Effector memory CD8-positive, alpha-beta T cell (primary cell): ENCODE measurements at regions not wholly inside any gene's neighbourhood (a gene's known extent, or its start where the extent isn't known, plus 50 kb on each side); places are given as distances from the start of the nearest gene placed in this dataset.

ENCODE experiments used
- ATAC-seq: fragments of 150-1000 bp; cut with Tn5 transposase; replicated peaks from 2 replicates; pipeline ENCODE4 v1.10.0; 2021; ENCODE audit warnings: mild to moderate bottlenecking, moderate library complexity
- DNase-seq, 3 experiments: peaks; one replicate each; pipeline ENCODE4 v3.0.0; 2021
- H3K27ac Mint-ChIP-seq, 2 donors: one replicate each; pipeline ENCODE4 v1.8.0; 2022; ENCODE audit warnings: mild to moderate bottlenecking in 2 of 2, mixed read lengths in 2 of 2, moderate library complexity in 2 of 2
- H3K27me3 Mint-ChIP-seq, 2 donors: one replicate each; pipeline ENCODE4 v1.8.0; 2022; ENCODE audit warnings: mixed read lengths in 2 of 2
- H3K36me3 Mint-ChIP-seq: one replicate; pipeline ENCODE4 v1.8.0; 2022; ENCODE audit warnings: mild to moderate bottlenecking, moderate library complexity, mixed read lengths; ENCODE audit not compliant: insufficient read depth
- H3K4me1 Mint-ChIP-seq, 2 donors: one replicate each; pipeline ENCODE4 v1.8.0; 2022; ENCODE audit warnings: low read depth in 2 of 2, mixed read lengths in 2 of 2
- H3K4me3 Mint-ChIP-seq, 2 donors: one replicate each; pipeline ENCODE4 v1.8.0; 2022; ENCODE audit warnings: mild to moderate bottlenecking in 2 of 2, mixed read lengths in 2 of 2, moderate library complexity in 2 of 2
- H3K9me3 Mint-ChIP-seq, 2 donors: one replicate each; pipeline ENCODE4 v1.8.0; 2022; ENCODE audit warnings: mixed read lengths in 2 of 2

DNA sequence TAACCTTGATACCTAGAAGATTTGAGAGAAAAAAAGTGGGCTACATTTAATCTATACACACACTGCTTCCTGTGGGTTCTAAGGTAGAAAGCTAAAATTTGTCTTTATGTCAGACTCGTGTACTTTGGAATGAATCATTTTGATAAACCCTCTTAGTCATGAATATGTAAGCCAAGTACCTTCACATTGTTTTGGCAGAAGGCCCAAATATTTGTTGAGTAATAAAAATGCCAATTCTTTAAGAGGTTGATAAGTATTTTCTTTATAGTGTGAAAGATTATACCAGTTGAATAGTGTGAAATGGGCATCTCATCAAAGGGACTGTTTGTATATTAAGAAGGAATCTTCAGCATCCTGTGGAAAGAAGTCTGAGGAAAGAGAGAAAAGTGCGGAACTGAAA, 1464.7 kb upstream of the ZEB2 start:
- no peaks in the 10 kb centered on the region for H3K27me3 Mint-ChIP-seq
- no peak for DNase-seq
- H3K9me3 Mint-ChIP-seq: peaks cover 0 to 1% of the 10 kb centered on the region in 2 donors
- no peak overlapping the region for H3K27ac Mint-ChIP-seq
- H3K36me3 Mint-ChIP-seq: no peaks in the 10 kb centered on the region
- ATAC-seq: no peak
- H3K4me1 Mint-ChIP-seq: no peaks in the 10 kb centered on the region
- no peak overlapping the region for H3K4me3 Mint-ChIP-seq

DNA sequence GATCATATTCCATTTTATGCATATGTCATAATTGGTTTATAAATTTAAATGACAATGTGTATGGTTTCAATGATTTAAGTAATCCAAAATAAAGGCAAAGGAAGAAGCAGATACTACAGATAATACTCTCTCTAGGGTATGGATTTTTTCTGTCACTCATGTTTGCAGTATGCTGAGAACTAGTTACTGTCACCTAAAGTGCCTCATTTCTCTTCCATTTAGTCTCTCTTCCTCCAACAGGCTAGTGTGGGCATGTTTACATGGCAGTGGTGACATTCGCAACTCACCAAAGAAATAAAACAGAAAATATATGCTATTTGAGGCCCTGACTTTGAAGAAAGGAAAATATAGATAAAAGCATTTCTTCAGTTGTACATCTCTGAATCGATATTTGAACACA, 1460.4 kb upstream of the ZEB2 start:
- H3K27ac Mint-ChIP-seq: no peak overlapping the region
- DNase-seq: no peak
- no peak for ATAC-seq
- H3K9me3 Mint-ChIP-seq: peaks cover 0 to 1% of the 10 kb centered on the region in 2 donors
- H3K4me1 Mint-ChIP-seq: no peaks in the 10 kb centered on the region
- no peaks in the 10 kb centered on the region for H3K36me3 Mint-ChIP-seq
- no peaks in the 10 kb centered on the region for H3K27me3 Mint-ChIP-seq
- no peak overlapping the region for H3K4me3 Mint-ChIP-seq

DNA sequence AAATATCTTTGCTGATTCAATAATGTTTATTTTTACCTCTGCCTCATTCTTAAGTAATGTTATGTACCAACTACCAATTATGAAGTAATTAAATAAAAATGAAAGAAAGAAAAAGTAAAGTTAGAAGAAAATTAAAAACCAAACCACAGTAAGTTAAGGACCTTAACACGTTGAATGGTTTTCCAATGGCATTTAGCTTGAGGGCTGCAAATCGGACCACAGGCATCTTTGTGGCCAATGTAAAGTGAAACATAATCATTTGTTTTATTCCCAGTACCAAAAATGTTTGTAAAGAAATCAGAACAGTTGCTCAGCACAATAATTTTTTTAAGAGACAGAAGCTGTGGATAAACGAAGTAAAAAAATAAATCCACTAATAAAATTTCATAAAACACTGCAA, 1455.5 kb upstream of the ZEB2 start:
- Mint-ChIP-seq H3K9me3 (peaks cover 3 to 6% of the 10 kb centered on the region in 2 donors), H3K27ac (no peak overlapping the region), H3K27me3 (no peaks in the 10 kb centered on the region), H3K4me1 (no peaks in the 10 kb centered on the region), H3K4me3 (no peak overlapping the region), H3K36me3 (no peaks in the 10 kb centered on the region)
- DNase-seq: no peak
- no peak for ATAC-seq

DNA sequence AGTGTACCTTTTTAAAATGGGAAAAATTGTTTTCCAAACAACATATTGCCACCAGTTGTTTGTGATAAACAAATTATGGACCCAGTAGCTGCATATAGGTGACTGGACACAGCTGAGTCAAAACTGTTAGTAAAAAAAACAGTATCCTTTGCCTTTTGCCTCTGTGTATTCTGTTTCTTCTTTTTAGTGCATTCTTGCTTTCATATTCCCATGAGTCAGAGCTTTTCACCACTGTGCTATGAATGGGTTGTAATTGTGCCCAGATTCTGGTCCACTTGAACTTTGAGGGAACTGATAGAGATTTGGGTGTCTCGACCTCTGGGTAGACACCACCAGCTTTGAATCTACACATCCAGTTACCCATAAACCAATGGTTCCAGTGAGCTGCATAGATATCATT, 1441.9 kb upstream of the ZEB2 start:
- no peak overlapping the region for H3K27ac Mint-ChIP-seq
- H3K4me3 Mint-ChIP-seq: no peak overlapping the region
- peaks cover 10 to 19% of the 10 kb centered on the region in 2 donors for H3K9me3 Mint-ChIP-seq
- ATAC-seq (no peak), DNase-seq (no peak)
- no peaks in the 10 kb centered on the region for H3K4me1 Mint-ChIP-seq
- no peaks in the 10 kb centered on the region for H3K27me3 Mint-ChIP-seq
- H3K36me3 Mint-ChIP-seq: peaks cover 2% of the 10 kb centered on the region

DNA sequence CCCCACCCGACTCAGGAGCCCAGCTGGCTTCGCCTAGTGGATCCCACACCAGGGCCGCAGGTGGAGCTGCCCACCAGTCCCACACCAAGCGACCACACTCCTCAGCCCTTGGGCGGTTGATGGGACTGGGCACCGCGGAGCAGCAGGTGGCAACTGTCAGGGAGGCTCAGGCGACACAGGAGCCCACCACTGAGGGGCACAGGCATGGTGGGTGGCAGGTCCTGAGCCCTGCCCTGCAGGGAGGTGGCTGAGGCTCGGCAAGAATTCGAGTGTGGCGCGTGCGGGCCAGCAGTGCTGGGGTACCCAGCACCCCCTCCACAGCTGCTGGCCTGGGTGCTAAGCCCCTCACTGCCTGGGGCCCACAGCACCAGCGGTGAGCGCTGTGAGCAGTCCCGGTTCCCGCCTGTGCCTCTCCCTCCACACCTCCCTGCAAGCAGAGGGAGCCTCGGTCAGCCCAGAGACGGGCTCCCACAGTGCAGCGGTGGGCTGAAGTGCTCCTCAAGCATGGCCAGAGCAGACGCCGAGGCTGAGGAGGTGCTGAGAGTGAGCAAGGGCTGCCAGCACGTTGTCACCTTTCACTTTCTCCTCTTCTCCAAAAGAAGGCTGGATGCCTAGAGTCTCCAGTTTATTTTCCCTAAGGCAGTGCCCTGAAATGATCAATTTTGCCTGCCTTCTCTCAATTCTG, 1440.7 kb upstream of the ZEB2 start:
- DNase-seq: no peak
- peaks cover 7 to 30% of the 10 kb centered on the region in 2 donors for H3K9me3 Mint-ChIP-seq
- no peaks in the 10 kb centered on the region for H3K4me1 Mint-ChIP-seq
- no peak overlapping the region for H3K27ac Mint-ChIP-seq
- H3K4me3 Mint-ChIP-seq: no peak overlapping the region
- H3K27me3 Mint-ChIP-seq: no peaks in the 10 kb centered on the region
- no peak for ATAC-seq
- H3K36me3 Mint-ChIP-seq: peaks cover 2% of the 10 kb centered on the region

DNA sequence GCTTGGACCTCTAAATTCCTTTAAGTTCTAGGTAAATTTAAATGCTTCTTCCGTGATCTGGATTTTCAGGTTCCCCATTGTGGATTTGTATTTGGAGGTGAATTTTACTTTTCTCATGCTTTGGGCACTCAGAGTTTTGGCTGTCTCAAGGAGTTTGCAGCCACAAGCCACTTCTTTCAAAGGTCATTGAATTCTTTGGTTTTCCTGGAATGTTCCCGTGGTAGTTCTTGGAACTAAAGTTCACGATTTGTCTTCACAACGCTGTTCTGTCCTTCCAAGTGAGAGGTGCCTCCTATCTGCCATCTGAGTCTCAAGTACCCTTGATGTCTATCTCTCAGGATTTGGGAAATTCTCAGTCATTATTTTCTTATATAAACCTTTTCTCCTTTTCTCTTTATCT, 1438.7 kb upstream of the ZEB2 start:
- no peaks in the 10 kb centered on the region for H3K27me3 Mint-ChIP-seq
- no peak overlapping the region for H3K4me3 Mint-ChIP-seq
- ATAC-seq (no peak), DNase-seq (no peak)
- peaks cover 2% of the 10 kb centered on the region for H3K36me3 Mint-ChIP-seq
- H3K27ac Mint-ChIP-seq: no peak overlapping the region
- H3K9me3 Mint-ChIP-seq: peaks cover 7 to 30% of the 10 kb centered on the region in 2 donors
- no peaks in the 10 kb centered on the region for H3K4me1 Mint-ChIP-seq

DNA sequence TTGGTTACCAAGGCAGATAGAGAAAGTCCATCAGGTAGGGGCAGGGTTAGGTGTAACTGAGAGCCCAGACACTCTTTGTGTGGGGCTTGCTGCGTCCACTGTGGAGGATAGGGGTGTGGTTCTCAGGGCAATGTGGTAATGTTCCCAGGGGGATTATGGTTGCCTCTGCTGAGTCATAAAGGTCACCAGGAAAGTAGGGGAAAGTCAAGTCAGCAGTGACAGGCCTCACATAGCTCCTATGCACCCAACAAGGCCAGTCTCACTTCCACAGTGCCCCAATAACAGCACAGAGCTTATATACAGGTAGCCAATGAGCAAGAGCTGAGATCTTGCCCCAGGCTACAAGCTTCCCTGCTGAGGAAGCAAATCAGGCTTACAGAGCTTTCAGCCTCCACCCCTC, 1438.0 kb upstream of the ZEB2 start:
- DNase-seq (no peak), ATAC-seq (no peak)
- peaks cover 7 to 31% of the 10 kb centered on the region in 2 donors for H3K9me3 Mint-ChIP-seq
- no peaks in the 10 kb centered on the region for H3K27me3 Mint-ChIP-seq
- no peak overlapping the region for H3K4me3 Mint-ChIP-seq
- H3K27ac Mint-ChIP-seq: no peak overlapping the region
- H3K36me3 Mint-ChIP-seq: peaks cover 2% of the 10 kb centered on the region
- no peaks in the 10 kb centered on the region for H3K4me1 Mint-ChIP-seq

DNA sequence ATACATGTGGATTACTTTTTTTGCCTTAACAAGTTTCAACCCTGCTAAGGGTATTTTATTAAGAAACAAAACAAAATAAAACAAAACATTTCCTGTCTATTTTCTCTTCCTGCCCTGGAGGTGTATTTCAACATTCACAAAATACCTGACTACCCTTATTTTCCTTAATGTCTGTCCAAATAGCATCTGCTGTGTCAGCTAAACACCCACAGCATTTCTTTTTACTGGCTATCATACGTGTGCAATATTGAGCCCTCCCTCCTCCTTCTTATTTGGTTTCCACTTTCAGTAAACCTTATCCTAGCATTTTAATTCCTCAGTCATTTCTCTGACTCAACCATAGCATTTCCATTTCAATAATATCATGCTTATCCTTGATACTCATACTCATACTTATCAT, 1420.0 kb upstream of the ZEB2 start:
- no peaks in the 10 kb centered on the region for H3K36me3 Mint-ChIP-seq
- DNase-seq (no peak), ATAC-seq (no peak)
- no peaks in the 10 kb centered on the region for H3K27me3 Mint-ChIP-seq
- H3K27ac Mint-ChIP-seq: no peak overlapping the region
- H3K4me3 Mint-ChIP-seq: no peak overlapping the region
- peaks cover 3 to 14% of the 10 kb centered on the region in 2 donors for H3K9me3 Mint-ChIP-seq
- H3K4me1 Mint-ChIP-seq: no peaks in the 10 kb centered on the region

DNA sequence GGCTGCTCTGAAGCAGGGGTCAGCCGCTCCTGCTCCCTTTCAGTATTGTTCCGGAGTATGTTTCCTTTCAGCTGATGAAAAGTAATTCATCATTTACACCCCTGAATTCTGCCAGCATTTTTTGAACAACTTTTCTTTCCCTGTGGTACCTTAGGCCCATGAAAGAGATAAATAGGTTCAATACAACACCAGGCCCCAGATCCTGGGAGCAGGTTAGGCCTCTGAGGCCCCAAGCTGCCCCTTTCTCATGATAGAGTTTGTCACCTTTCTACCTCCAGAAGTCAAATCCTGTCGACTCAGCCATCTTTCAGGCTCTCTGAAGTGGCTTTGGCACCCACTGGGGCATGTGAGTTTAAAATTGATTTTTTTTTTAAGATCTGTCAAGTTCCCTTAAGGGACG, 1415.1 kb upstream of the ZEB2 start:
- H3K9me3 Mint-ChIP-seq: peaks cover 0 to 3% of the 10 kb centered on the region in 2 donors
- no peak overlapping the region for H3K27ac Mint-ChIP-seq
- ATAC-seq: no peak
- H3K4me3 Mint-ChIP-seq: no peak overlapping the region
- no peaks in the 10 kb centered on the region for H3K36me3 Mint-ChIP-seq
- H3K27me3 Mint-ChIP-seq: no peaks in the 10 kb centered on the region
- no peak for DNase-seq
- H3K4me1 Mint-ChIP-seq: no peaks in the 10 kb centered on the region

DNA sequence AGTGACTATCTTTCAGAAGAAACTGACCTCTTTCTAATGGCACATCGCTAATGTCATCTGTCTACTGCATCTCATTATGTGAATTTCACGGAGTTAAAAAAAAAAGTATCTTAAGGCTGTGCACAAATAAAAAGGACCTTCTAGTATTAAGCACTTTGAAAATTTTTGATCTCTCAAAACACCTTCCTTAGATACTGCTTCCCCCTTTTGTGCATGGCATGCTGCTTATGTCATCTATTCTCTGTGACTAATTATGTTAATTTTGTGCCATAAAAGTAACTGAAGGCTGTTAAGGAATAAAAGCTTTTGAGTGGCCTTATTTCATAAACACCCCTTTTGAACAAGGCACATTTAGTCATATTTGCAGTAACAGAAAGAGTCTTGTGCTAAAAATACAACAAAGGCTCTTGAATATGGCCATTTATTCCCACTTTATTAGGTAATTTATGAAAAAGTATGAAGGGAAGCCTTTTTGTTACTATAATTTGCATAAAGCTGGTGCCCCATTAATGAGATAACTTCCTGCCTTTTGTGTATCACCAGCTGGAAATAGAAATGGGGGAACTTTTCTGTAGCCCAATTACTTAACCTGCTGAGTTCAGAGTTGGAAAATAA, 1412.0 kb upstream of the ZEB2 start:
- H3K27me3 Mint-ChIP-seq: no peaks in the 10 kb centered on the region
- H3K36me3 Mint-ChIP-seq: no peaks in the 10 kb centered on the region
- H3K9me3 Mint-ChIP-seq: no peaks in the 10 kb centered on the region
- no peak for ATAC-seq
- H3K27ac Mint-ChIP-seq: no peak overlapping the region
- no peak for DNase-seq
- H3K4me1 Mint-ChIP-seq: no peaks in the 10 kb centered on the region
- no peak overlapping the region for H3K4me3 Mint-ChIP-seq

DNA sequence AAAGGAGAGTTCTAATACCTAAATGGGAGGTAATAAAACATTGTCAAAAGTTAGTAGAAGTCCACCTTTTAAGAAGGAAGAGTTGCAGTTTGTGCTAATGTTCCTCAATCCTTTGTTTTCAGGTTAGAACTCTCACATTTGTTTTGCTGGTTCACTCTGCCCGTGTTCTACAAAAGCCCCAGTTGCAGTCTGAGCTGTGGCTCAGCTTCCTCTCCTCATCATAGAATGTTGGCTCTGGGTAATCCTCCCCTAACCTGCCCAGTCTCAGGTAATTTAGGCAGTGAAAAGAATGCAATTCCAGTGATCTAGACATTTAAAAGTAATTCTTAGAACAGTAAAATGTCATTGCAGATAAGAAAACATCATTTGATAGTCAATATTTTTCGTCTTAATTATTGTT, 1410.4 kb upstream of the ZEB2 start:
- ATAC-seq (no peak), DNase-seq (no peak)
- no peaks in the 10 kb centered on the region for H3K9me3 Mint-ChIP-seq
- H3K4me1 Mint-ChIP-seq: no peaks in the 10 kb centered on the region
- no peaks in the 10 kb centered on the region for H3K27me3 Mint-ChIP-seq
- no peak overlapping the region for H3K4me3 Mint-ChIP-seq
- no peaks in the 10 kb centered on the region for H3K36me3 Mint-ChIP-seq
- no peak overlapping the region for H3K27ac Mint-ChIP-seq

DNA sequence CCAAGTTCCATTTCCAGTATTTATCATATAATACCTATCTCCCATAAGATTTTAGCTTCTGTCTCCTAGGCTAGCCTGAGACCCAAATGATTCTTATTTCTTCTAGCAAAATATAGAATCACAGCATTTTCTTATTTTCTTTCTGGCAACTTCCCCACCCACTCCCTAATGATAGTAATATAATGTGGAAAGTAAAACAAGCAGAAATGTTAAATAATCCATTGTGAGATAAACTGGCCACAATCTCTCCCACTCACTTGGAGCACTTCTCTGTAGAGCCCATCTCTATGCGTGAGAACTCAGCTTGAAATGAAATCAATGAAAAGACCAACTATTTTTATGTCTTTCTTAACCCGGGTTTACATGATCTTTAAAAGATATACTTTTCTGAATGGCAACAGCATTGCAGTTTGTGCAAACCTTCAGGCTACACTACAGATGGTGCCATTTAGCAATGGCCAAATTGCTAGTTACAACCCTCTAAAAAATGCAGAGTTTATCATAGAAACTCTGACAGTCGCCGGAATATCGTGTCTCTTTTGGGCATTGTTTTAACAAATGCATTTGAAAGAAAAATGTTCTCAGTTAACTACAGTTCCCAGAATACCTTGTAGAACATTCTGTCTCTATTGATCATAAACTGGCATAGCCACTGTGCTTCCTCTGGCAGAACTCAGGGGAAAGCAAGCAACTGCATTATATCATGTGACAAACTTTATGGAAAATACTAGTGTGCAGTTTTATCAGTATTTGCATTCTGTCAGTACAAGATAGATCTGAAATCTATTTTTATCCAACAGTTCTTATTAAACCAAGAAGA, 1407.4 kb upstream of the ZEB2 start:
- H3K4me1 Mint-ChIP-seq: no peaks in the 10 kb centered on the region
- ATAC-seq (no peak), DNase-seq (no peak)
- H3K27ac Mint-ChIP-seq: no peak overlapping the region
- H3K4me3 Mint-ChIP-seq: no peak overlapping the region
- no peaks in the 10 kb centered on the region for H3K9me3 Mint-ChIP-seq
- H3K36me3 Mint-ChIP-seq: no peaks in the 10 kb centered on the region
- no peaks in the 10 kb centered on the region for H3K27me3 Mint-ChIP-seq

DNA sequence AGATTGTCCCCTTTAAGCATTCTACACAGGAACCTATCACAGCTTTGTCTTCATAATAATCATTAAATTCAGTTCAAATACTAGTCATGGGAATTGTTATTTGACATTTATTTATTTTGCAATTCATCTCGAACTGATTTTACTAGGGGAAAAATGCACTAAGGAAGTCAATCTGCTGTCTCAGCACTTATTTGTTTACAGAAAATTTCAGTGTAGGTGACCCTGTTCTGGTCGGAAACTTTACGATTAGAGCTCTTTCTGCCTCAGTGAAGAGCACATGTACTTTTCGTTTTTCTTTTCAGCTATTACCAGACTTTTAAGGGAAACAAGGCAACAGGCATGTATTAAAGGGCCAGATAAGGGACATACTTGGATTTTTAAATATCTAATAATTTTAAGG, 1405.7 kb upstream of the ZEB2 start:
- no peaks in the 10 kb centered on the region for H3K36me3 Mint-ChIP-seq
- no peaks in the 10 kb centered on the region for H3K9me3 Mint-ChIP-seq

DNA sequence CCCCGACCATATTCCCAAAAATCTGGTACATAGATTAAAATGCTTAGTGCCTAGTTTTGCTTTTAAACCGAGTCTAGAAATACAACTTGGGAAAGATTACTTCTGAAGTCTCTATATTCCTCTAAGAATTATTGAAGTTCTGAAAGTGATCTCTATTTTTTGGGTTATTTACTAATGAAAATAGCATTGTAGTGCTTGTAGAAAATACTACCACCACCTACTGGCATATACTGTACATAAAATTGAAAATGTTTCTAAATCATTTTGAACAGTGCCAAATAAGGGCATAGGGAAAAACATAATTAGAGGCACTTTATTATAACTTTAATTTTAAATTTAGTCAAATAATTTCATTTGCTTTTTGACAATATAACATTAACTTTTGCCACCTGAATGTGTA, 1399.6 kb upstream of the ZEB2 start:
- no peak for DNase-seq
- Mint-ChIP-seq H3K4me3 (no peak overlapping the region), H3K4me1 (no peaks in the 10 kb centered on the region), H3K27me3 (no peaks in the 10 kb centered on the region), H3K9me3 (no peaks in the 10 kb centered on the region), H3K27ac (no peak overlapping the region), H3K36me3 (no peaks in the 10 kb centered on the region)
- no peak for ATAC-seq

More for the DNA sequence above, 1405.7 kb upstream of the ZEB2 start:
- DNase-seq (no peak), ATAC-seq (no peak)
- no peak overlapping the region for H3K4me3 Mint-ChIP-seq
- H3K4me1 Mint-ChIP-seq: no peaks in the 10 kb centered on the region
- no peak overlapping the region for H3K27ac Mint-ChIP-seq
- no peaks in the 10 kb centered on the region for H3K27me3 Mint-ChIP-seq
